SK-N-SH treated with all-trans-retinoic acid at 6 μM for 48 hours (cell line): ENCODE measurements at regions not wholly inside any gene's neighbourhood (a gene's known extent, or its start where the extent isn't known, plus 50 kb on each side); places are given as distances from the start of the nearest gene placed in this dataset.

ENCODE experiments used
- ATAC-seq: fragments of 200-7000 bp; cut with Tn5 transposase; 3 replicates; pipeline ENCODE4 v1.9.1; 2020; ENCODE audit warnings: mild to moderate bottlenecking, moderate library complexity
- ARNTL ChIP-seq: fragments of 450-650 bp; formaldehyde crosslinking; IDR thresholded peaks from 2 replicates; pipeline ENCODE4 v1.5.0; 2020; ENCODE audit warnings: low read depth, mild to moderate bottlenecking, moderate library complexity, borderline replicate concordance
- BACH2 ChIP-seq: fragments of 250-450 bp; sonication (Bioruptor Pico); IDR thresholded peaks from 2 replicates; pipeline ENCODE4 v1.9.0; 2021; ENCODE audit warnings: mild to moderate bottlenecking, borderline replicate concordance
- CREB5 ChIP-seq: fragments of 250-450 bp; sonication (Bioruptor Pico); IDR thresholded peaks from 2 replicates; pipeline ENCODE4 v1.5.1; 2020; ENCODE audit warnings: low read depth, mild to moderate bottlenecking, moderate library complexity
- CSDC2 ChIP-seq: fragments of 250-450 bp; sonication (Bioruptor Pico); IDR thresholded peaks from 2 replicates; pipeline ENCODE4 v1.5.0; 2020; ENCODE audit warnings: mild to moderate bottlenecking, moderate library complexity
- CSRNP3 ChIP-seq: fragments of 250-450 bp; sonication (Bioruptor Pico); IDR thresholded peaks from 2 replicates; pipeline ENCODE4 v1.5.1; 2021; ENCODE audit warnings: mild to moderate bottlenecking, moderate library complexity
- ESRRG ChIP-seq: fragments of 250-450 bp; sonication (Bioruptor Pico); IDR thresholded peaks from 2 replicates; pipeline ENCODE4 v1.6.1; 2021; ENCODE audit warnings: mild to moderate bottlenecking
- GLIS3 ChIP-seq: fragments of 250-450 bp; sonication (Bioruptor Pico); IDR thresholded peaks from 2 replicates; pipeline ENCODE4 v1.5.0; 2020; ENCODE audit warnings: mild to moderate bottlenecking, moderate library complexity
- ISL1 ChIP-seq: fragments of 250-450 bp; sonication (Bioruptor Pico); IDR thresholded peaks from 2 replicates; pipeline ENCODE4 v2.1.2; 2022; ENCODE audit warnings: mild to moderate bottlenecking, moderate library complexity
- OSR1 ChIP-seq: fragments of 250-450 bp; sonication (Bioruptor Pico); IDR thresholded peaks from 2 replicates; pipeline ENCODE4 v1.8.0; 2022; ENCODE audit warnings: moderate library complexity, mild to moderate bottlenecking, inconsistent platforms
- PATZ1 ChIP-seq: fragments of 250-450 bp; sonication (Bioruptor Pico); IDR thresholded peaks from 2 replicates; pipeline ENCODE4 v1.8.0; 2020; ENCODE audit warnings: mild to moderate bottlenecking, moderate library complexity, borderline replicate concordance
- RARB ChIP-seq: fragments of 250-450 bp; sonication (Bioruptor Pico); IDR thresholded peaks from 2 replicates; pipeline ENCODE4 v1.8.0; 2021; ENCODE audit warnings: mild to moderate bottlenecking, moderate library complexity
- SNAI2 ChIP-seq: fragments of 250-450 bp; sonication (Bioruptor Pico); IDR thresholded peaks from 2 replicates; pipeline ENCODE4 v1.5.0; 2020; ENCODE audit warnings: mild to moderate bottlenecking, moderate library complexity
- TCF4 ChIP-seq: fragments of 250-450 bp; sonication (Bioruptor Pico); IDR thresholded peaks from 2 replicates; pipeline ENCODE4 v1.8.0; 2021; ENCODE audit warnings: mild to moderate bottlenecking, moderate library complexity, borderline replicate concordance
- ZC3H10 ChIP-seq: fragments of 250-450 bp; sonication (Bioruptor Pico); IDR thresholded peaks from 2 replicates; pipeline ENCODE4 v1.5.1; 2021; ENCODE audit warnings: mild to moderate bottlenecking, moderate library complexity
- ZFP3 ChIP-seq: fragments of 250-450 bp; sonication (Bioruptor Pico); IDR thresholded peaks from 2 replicates; pipeline ENCODE4 v1.5.0; 2020; ENCODE audit warnings: mild to moderate bottlenecking, moderate library complexity
- ZFP30 ChIP-seq: fragments of 450-650 bp; formaldehyde crosslinking; IDR thresholded peaks from 2 replicates; pipeline ENCODE4 v1.5.0; 2022; ENCODE audit warnings: mild to moderate bottlenecking, moderate library complexity
- ZNF565 ChIP-seq: fragments of 450-650 bp; formaldehyde crosslinking; conservative IDR thresholded peaks from 2 replicates; pipeline ENCODE4 v1.5.0; 2020; ENCODE audit warnings: low read depth, mild to moderate bottlenecking, moderate library complexity
- ZNF70 ChIP-seq: fragments of 450-650 bp; formaldehyde crosslinking; IDR thresholded peaks from 2 replicates; pipeline ENCODE4 v1.5.0; 2020; ENCODE audit warnings: mild to moderate bottlenecking, moderate library complexity
- ZNF8 ChIP-seq: fragments of 450-650 bp; formaldehyde crosslinking; IDR thresholded peaks from 2 replicates; pipeline ENCODE4 v1.5.0; 2020; ENCODE audit warnings: mild to moderate bottlenecking, moderate library complexity
- TF ChIP-seq, protein P1 (sequence below): fragments of 250-450 bp; sonication (Bioruptor Pico); IDR thresholded peaks from 2 replicates; pipeline ENCODE4 v1.5.0; 2020; ENCODE audit warnings: mild to moderate bottlenecking, moderate library complexity
- TF ChIP-seq, protein P2 (sequence below): fragments of 250-450 bp; sonication (Bioruptor Pico); IDR thresholded peaks from 2 replicates; pipeline ENCODE4 v1.8.0; 2021; ENCODE audit warnings: low read depth, mild to moderate bottlenecking, moderate library complexity, borderline replicate concordance

DNA sequence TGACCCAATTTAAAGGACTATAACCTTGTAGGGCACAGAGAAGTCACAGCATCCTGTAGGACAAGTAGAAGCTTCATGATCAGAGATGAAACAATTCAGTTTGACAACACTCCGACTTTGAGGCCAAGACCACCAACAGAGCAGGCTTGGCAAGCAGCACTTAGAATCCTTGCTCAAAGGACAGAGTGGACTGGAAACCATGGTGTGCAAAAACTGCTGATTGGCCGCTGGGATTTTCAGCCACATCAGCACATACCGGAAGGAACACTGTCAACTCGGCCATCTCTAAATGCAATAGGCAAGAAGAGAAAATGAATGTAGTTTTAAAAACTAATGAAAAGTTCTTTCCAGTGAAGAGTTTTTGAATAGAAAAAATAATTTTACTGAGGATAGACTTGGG, 92.0 kb upstream of the PRMT6 start:
- ATAC-seq: no peak
- TF ChIP-seq ISL1 (CRISPR knock-in tag): no peak
- no peak for TF ChIP-seq ARNTL (CRISPR knock-in tag)
- TF ChIP-seq ZFP3 (CRISPR knock-in tag): no peak
- TF ChIP-seq, protein P1, sequence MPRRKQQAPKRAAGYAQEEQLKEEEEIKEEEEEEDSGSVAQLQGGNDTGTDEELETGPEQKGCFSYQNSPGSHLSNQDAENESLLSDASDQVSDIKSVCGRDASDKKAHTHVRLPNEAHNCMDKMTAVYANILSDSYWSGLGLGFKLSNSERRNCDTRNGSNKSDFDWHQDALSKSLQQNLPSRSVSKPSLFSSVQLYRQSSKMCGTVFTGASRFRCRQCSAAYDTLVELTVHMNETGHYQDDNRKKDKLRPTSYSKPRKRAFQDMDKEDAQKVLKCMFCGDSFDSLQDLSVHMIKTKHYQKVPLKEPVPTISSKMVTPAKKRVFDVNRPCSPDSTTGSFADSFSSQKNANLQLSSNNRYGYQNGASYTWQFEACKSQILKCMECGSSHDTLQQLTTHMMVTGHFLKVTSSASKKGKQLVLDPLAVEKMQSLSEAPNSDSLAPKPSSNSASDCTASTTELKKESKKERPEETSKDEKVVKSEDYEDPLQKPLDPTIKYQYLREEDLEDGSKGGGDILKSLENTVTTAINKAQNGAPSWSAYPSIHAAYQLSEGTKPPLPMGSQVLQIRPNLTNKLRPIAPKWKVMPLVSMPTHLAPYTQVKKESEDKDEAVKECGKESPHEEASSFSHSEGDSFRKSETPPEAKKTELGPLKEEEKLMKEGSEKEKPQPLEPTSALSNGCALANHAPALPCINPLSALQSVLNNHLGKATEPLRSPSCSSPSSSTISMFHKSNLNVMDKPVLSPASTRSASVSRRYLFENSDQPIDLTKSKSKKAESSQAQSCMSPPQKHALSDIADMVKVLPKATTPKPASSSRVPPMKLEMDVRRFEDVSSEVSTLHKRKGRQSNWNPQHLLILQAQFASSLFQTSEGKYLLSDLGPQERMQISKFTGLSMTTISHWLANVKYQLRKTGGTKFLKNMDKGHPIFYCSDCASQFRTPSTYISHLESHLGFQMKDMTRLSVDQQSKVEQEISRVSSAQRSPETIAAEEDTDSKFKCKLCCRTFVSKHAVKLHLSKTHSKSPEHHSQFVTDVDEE (CRISPR knock-in tag): no peak
- no peak for TF ChIP-seq TCF4 (CRISPR knock-in tag)
- TF ChIP-seq ZFP30: no peak
- no peak for TF ChIP-seq ZNF8 (CRISPR knock-in tag)
- TF ChIP-seq CREB5 (CRISPR knock-in tag): no peak
- no peak for TF ChIP-seq GLIS3 (CRISPR knock-in tag)
- no peak for TF ChIP-seq CSDC2 (CRISPR knock-in tag)
- TF ChIP-seq, protein P2, sequence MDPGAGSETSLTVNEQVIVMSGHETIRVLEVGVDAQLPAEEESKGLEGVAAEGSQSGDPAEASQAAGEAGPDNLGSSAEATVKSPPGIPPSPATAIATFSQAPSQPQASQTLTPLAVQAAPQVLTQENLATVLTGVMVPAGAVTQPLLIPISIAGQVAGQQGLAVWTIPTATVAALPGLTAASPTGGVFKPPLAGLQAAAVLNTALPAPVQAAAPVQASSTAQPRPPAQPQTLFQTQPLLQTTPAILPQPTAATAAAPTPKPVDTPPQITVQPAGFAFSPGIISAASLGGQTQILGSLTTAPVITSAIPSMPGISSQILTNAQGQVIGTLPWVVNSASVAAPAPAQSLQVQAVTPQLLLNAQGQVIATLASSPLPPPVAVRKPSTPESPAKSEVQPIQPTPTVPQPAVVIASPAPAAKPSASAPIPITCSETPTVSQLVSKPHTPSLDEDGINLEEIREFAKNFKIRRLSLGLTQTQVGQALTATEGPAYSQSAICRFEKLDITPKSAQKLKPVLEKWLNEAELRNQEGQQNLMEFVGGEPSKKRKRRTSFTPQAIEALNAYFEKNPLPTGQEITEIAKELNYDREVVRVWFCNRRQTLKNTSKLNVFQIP (CRISPR knock-in tag): no peak
- no peak for TF ChIP-seq OSR1 (CRISPR knock-in tag)
- TF ChIP-seq ZNF565 (CRISPR knock-in tag): no peak
- no peak for TF ChIP-seq BACH2 (CRISPR knock-in tag)
- no peak for TF ChIP-seq CSRNP3 (CRISPR knock-in tag)
- no peak for TF ChIP-seq PATZ1
- TF ChIP-seq SNAI2 (CRISPR knock-in tag): no peak
- TF ChIP-seq ZNF70 (CRISPR knock-in tag): no peak
- no peak for TF ChIP-seq ZC3H10 (CRISPR knock-in tag)
- TF ChIP-seq RARB (CRISPR knock-in tag): no peak
- TF ChIP-seq, all 23 proteins: peak for 0

DNA sequence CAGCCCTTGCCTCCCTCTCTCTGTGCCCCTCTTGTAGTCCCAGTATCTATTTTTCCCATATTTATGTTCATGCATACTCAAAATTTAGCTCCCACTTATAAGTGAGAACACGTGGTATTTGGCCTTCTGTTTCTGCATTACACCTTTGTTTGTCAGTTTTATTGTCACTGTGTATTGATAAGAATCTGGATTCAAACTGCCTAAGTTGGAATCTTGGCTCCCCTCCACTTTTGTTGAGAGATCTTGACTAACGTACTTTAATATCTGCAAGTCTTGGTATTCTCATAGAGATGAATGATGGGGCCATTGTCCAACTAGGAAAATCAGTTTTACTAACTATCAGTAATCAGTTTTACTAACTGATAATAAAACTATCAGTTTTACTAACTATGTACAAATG, 87.8 kb upstream of the PRMT6 start:
- ATAC-seq: no peak
- no peak for TF ChIP-seq RARB (CRISPR knock-in tag)
- TF ChIP-seq CREB5 (CRISPR knock-in tag): no peak
- TF ChIP-seq ESRRG (CRISPR knock-in tag): no peak
- no peak for TF ChIP-seq ISL1 (CRISPR knock-in tag)
- TF ChIP-seq, protein P1 (CRISPR knock-in tag): no peak
- TF ChIP-seq PATZ1: no peak
- TF ChIP-seq ARNTL (CRISPR knock-in tag): no peak
- TF ChIP-seq ZNF565 (CRISPR knock-in tag): no peak
- TF ChIP-seq GLIS3 (CRISPR knock-in tag): no peak
- TF ChIP-seq ZNF8 (CRISPR knock-in tag): no peak
- TF ChIP-seq ZFP30: no peak
- no peak for TF ChIP-seq OSR1 (CRISPR knock-in tag)
- TF ChIP-seq CSRNP3 (CRISPR knock-in tag): no peak
